GM12878 (cell line): ENCODE measurements at regions not wholly inside any gene's neighbourhood (a gene's known extent, or its start where the extent isn't known, plus 50 kb on each side); places are given as distances from the start of the nearest gene placed in this dataset.
"Not testable (repeated sequence)": the region's sequence is repeated elsewhere in the genome, so short reads cannot be mapped to it uniquely, and the experiment has no call there.

Experiments
- ATAC-seq: fragments of 200-7000 bp; cut with Tn5 transposase; 3 replicates; pipeline ENCODE4 v1.9.1; 2020; ENCODE audit warnings: mild to moderate bottlenecking, moderate library complexity
- BruUV-seq: library from RNA; stranded (reverse); fragments of 400-500 nt; replicated peaks from 2 replicates; lab custom pipeline; 2021; lab: Mats Ljungman, UMichigan
- CTCF ChIA-PET: fragments of 300-600 bp; sonication (Branson Sonifier 250); formaldehyde crosslinking; extraction: SDS; loops from one replicate; lab custom pipeline; 2021; ENCODE audit warnings: inconsistent platforms; lab: Yijun Ruan, JAX
- POLR2A ChIA-PET: fragments of 350-600 bp; formaldehyde crosslinking; extraction: SDS; loops from one replicate; lab custom pipeline; 2021; ENCODE audit warnings: inconsistent platforms; lab: Charles Lee
- RAD21 ChIA-PET: fragments of 300-600 bp; sonication (Branson Sonifier 250); formaldehyde crosslinking; loops from one replicate; lab custom pipeline; 2023; ENCODE audit warnings: antibody characterized with exemption; ENCODE audit not compliant: unreplicated experiment; lab: Charles Lee
- SMC1A ChIA-PET: fragments of 300-600 bp; sonication (Branson Sonifier 250); formaldehyde crosslinking; loops from one replicate; lab custom pipeline; 2023; ENCODE audit not compliant: unreplicated experiment, uncharacterized antibody; lab: Charles Lee
- DNase-seq: peaks from one replicate; pipeline ENCODE4 v3.0.0-alpha.2; 2011; ENCODE audit warnings: low read depth, low spot score
- FAIRE-seq: peaks from 3 replicates; lab custom pipeline; 2011; peaks lifted over from hg19 to GRCh38; lab: Jason Lieb, UNC
- H2AFZ ChIP-seq: 2 replicates; pipeline ENCODE4 v1.6.0; 2011; ENCODE audit warnings: low read depth, low read length, control low read depth; ENCODE audit not compliant: control insufficient read depth
- H3K27ac ChIP-seq: 2 replicates; pipeline ENCODE4 v1.5.1; 2011; ENCODE audit warnings: control low read depth; ENCODE audit not compliant: control insufficient read depth, insufficient read depth
- H3K27me3 ChIP-seq, 2 experiments: replicated peaks in 1 of 2; 2 replicates each; pipeline versions ENCODE4 v1.6.0 to v1.6.1; 2011; ENCODE audit warnings: low read length in 1 of 2; ENCODE audit not compliant: control insufficient read depth in 2 of 2, insufficient read depth in 2 of 2
- H3K36me3 ChIP-seq, 2 experiments: 2 replicates each; pipeline ENCODE4 v1.5.1; 2011; ENCODE audit warnings: low read length in 1 of 2; ENCODE audit not compliant: control insufficient read depth in 2 of 2, insufficient read depth in 2 of 2
- H3K4me1 ChIP-seq: 2 replicates; pipeline ENCODE4 v1.6.1; 2011; ENCODE audit warnings: mild to moderate bottlenecking, low read length, moderate library complexity, mixed read lengths; ENCODE audit not compliant: control insufficient read depth, insufficient read depth
- H3K4me2 ChIP-seq: 2 replicates; pipeline ENCODE4 v1.6.0; 2011; ENCODE audit warnings: control low read depth; ENCODE audit not compliant: control insufficient read depth, insufficient read depth
- H3K4me3 ChIP-seq: fragments of 200-600 bp; sonication (generic); 2 replicates; pipeline ENCODE4 v1.5.1; 2016
- H3K79me2 ChIP-seq: 2 replicates; pipeline ENCODE4 v1.6.0; 2011; ENCODE audit warnings: low read length; ENCODE audit not compliant: control insufficient read depth, insufficient read depth
- H3K9ac ChIP-seq: 2 replicates; pipeline ENCODE4 v1.8.0; 2011; ENCODE audit warnings: low read length, control low read depth, mixed read lengths; ENCODE audit not compliant: control insufficient read depth, insufficient read depth
- H3K9me3 ChIP-seq: replicated peaks from 3 replicates; pipeline ENCODE4 v1.5.1; 2011; ENCODE audit warnings: mild to moderate bottlenecking, low read length; ENCODE audit not compliant: control insufficient read depth, insufficient read depth
- H4K20me1 ChIP-seq: 2 replicates; pipeline ENCODE4 v1.6.0; 2011; ENCODE audit not compliant: control insufficient read depth, insufficient read depth
- CUX1 ChIP-seq: IDR thresholded peaks from 2 replicates; pipeline ENCODE4 v1.6.1; 2012; ENCODE audit warnings: improper control_type of control experiment, low read depth, low read length; ENCODE audit not compliant: insufficient replicate concordance
- NR2C2 ChIP-seq: IDR thresholded peaks from 2 replicates; pipeline ENCODE4 v1.6.1; 2011; ENCODE audit warnings: borderline replicate concordance, low read depth; ENCODE audit not compliant: control insufficient read depth, insufficient read length
- USF2 ChIP-seq: IDR thresholded peaks from 2 replicates; pipeline ENCODE4 v1.6.1; 2011; ENCODE audit warnings: low read depth, low read length, improper control_type of control experiment, borderline replicate concordance
- in situ Hi-C: fragments of 300-500 bp; cut with MboI; formaldehyde crosslinking; loops from 9 replicates; pipeline ENCODE4 v1.14.3; 2018; ENCODE audit warnings: mixed read lengths
- intact Hi-C: fragments of 100-400 bp; cut with micrococcal nuclease; formaldehyde crosslinking; loops from one replicate; pipeline ENCODE4 v1.14.2; 2022; ENCODE audit not compliant: unreplicated experiment

DNA sequence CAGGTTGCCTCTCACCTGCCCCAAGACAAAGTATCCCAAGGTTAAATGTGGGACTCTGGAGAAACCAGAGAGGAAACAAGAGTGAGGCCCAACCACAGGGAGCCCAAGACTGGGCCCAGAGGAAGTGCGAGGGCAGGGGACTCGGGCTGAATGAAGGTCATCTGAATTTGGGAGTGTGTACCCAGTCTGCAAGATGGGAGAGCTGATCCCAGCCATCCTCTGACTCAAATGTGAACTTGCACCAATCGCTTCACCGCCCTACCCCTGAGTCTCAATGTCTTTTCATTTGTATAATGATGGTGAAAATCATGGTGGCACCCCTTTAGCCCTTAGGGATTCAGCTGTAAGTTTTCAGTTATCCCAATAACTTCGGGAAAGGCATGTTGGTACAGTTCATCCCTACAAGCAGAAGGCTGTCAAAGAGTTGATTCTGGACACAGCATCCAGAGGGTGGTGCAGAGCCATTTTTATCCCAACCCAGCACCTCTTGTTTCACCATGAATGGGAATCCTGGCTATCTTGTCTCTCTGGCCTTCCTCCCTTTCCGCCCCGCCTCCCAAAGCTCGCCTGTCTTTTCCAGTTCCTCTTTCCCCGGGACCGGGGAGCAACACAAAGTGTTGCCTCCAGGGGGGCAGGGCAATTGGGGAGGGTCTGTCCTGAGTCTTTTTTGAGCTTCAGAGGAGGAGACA, 123.4 kb downstream of the NUFIP1 start (continued):
- no peak for TF ChIP-seq CUX1
- no peak for TF ChIP-seq NR2C2
- TF ChIP-seq USF2, result no peak

- RAD21 ChIA-PET, H3K4me3 ChIP-seq, POLR2A ChIA-PET, H3K36me3 ChIP-seq, intact Hi-C loops, BruUV-seq, H2AFZ ChIP-seq, H3K27me3 ChIP-seq, H3K4me2 ChIP-seq, H4K20me1 ChIP-seq, ATAC-seq, H3K79me2 ChIP-seq, H3K9ac ChIP-seq, FAIRE-seq, DNase-seq, H3K9me3 ChIP-seq, in situ Hi-C loops, CTCF ChIA-PET, SMC1A ChIA-PET, H3K4me1 ChIP-seq, H3K27ac ChIP-seq: not testable (repeated sequence)
These were observed 125.6 kb downstream of the NUFIP1 start for GRCh38 chr13:44863641-44864040.
